ENCODE measurements at regions not wholly inside any gene's neighbourhood (a gene's known extent, or its start where the extent isn't known, plus 50 kb on each side); places are given as distances from the start of the nearest gene placed in this dataset.

- intact Hi-C loops (cut with micrococcal nuclease): no loop called here
Observed at GRCh38 chr5:89480406-89481007, 597.5 kb upstream of the MEF2C start.

- intact Hi-C loops (cut with micrococcal nuclease): no loop called here
Observed at GRCh38 chr5:89478851-89479250, 595.9 kb upstream of the MEF2C start.

GRCh38 chr5:89473196-89473595 lies 590.2 kb upstream of the MEF2C start:
- intact Hi-C loops (cut with micrococcal nuclease): no loop called here

- intact Hi-C loops (cut with micrococcal nuclease): no loop called here
Observed at GRCh38 chr5:89471541-89471940, 588.6 kb upstream of the MEF2C start.

GRCh38 chr5:89471115-89471514 lies 588.1 kb upstream of the MEF2C start:
- intact Hi-C loops (cut with micrococcal nuclease): no loop called here

GRCh38 chr5:89470658-89471057 lies 587.7 kb upstream of the MEF2C start:
- intact Hi-C loops (cut with micrococcal nuclease): no loop called here

- intact Hi-C loops (cut with micrococcal nuclease): no loop called here
Observed at GRCh38 chr5:89458332-89458656, 575.3 kb upstream of the MEF2C start.

- intact Hi-C loops (cut with micrococcal nuclease): no loop called here
Observed at GRCh38 chr5:89457411-89458331, 574.7 kb upstream of the MEF2C start.

- intact Hi-C loops (cut with micrococcal nuclease): no loop called here
Observed at GRCh38 chr5:89452081-89452480, 569.1 kb upstream of the MEF2C start.

- intact Hi-C loops (cut with micrococcal nuclease): no loop called here
Observed at GRCh38 chr5:89451263-89451662, 568.3 kb upstream of the MEF2C start.

GRCh38 chr5:89450149-89450538 lies 567.2 kb upstream of the MEF2C start:
- intact Hi-C loops (cut with micrococcal nuclease): no loop called here

- intact Hi-C loops (cut with micrococcal nuclease): no loop called here
Observed at GRCh38 chr5:89449392-89450148, 566.6 kb upstream of the MEF2C start.

GRCh38 chr5:89447027-89447426 lies 564.0 kb upstream of the MEF2C start:
- intact Hi-C loops (cut with micrococcal nuclease): no loop called here

- intact Hi-C loops (cut with micrococcal nuclease): no loop called here
Observed at GRCh38 chr5:89445106-89445745, 562.2 kb upstream of the MEF2C start.

- intact Hi-C loops (cut with micrococcal nuclease): no loop called here
Observed at GRCh38 chr5:89444088-89444487, 561.1 kb upstream of the MEF2C start.

- intact Hi-C loops (cut with micrococcal nuclease): no loop called here
Observed at GRCh38 chr5:89443508-89443907, 560.5 kb upstream of the MEF2C start.

GRCh38 chr5:89441965-89442364 lies 559.0 kb upstream of the MEF2C start:
- intact Hi-C loops (cut with micrococcal nuclease): no loop called here

- intact Hi-C loops (cut with micrococcal nuclease): no loop called here
Observed at GRCh38 chr5:89440670-89441069, 557.7 kb upstream of the MEF2C start.

- intact Hi-C loops (cut with micrococcal nuclease): no loop called here
Observed at GRCh38 chr5:89437450-89438435, 554.8 kb upstream of the MEF2C start.

- intact Hi-C loops (cut with micrococcal nuclease): no loop called here
Observed at GRCh38 chr5:89436464-89436863, 553.5 kb upstream of the MEF2C start.

- intact Hi-C loops (cut with micrococcal nuclease): no loop called here
Observed at GRCh38 chr5:89435347-89435746, 552.4 kb upstream of the MEF2C start.

Measured in T-helper 1 cell treated with Interleukin-12 subunit alpha and Interleukin-12 subunit beta and Interleukin-4 antibody, amounts not matched to agents 30 ng/mL and 1 ng/mL, for 36 hours (primary cell).